HEK293 (cell line): ENCODE measurements at regions not wholly inside any gene's neighbourhood (a gene's known extent, or its start where the extent isn't known, plus 50 kb on each side); places are given as distances from the start of the nearest gene placed in this dataset.

ENCODE experiments used
- YY1 ChIP-seq: fragments of 450-650 bp; formaldehyde crosslinking; IDR thresholded peaks from 2 replicates; pipeline ENCODE4 v1.5.1; 2018; ENCODE audit warnings: missing biosample characterization, missing genetic modification characterization
- ZNF121 ChIP-seq: fragments of 450-650 bp; formaldehyde crosslinking; IDR thresholded peaks from 2 replicates; pipeline ENCODE4 v1.5.1; 2016; ENCODE audit warnings: missing biosample characterization, missing genetic modification characterization
- ZNF404 ChIP-seq: fragments of 450-650 bp; formaldehyde crosslinking; IDR thresholded peaks from 2 replicates; pipeline ENCODE4 v1.5.1; 2017; ENCODE audit warnings: missing biosample characterization, missing genetic modification characterization
- TF ChIP-seq, protein P1 (sequence below): fragments of 450-650 bp; formaldehyde crosslinking; IDR thresholded peaks from 2 replicates; pipeline ENCODE4 v1.5.1; 2016; ENCODE audit warnings: missing biosample characterization, missing genetic modification characterization

DNA sequence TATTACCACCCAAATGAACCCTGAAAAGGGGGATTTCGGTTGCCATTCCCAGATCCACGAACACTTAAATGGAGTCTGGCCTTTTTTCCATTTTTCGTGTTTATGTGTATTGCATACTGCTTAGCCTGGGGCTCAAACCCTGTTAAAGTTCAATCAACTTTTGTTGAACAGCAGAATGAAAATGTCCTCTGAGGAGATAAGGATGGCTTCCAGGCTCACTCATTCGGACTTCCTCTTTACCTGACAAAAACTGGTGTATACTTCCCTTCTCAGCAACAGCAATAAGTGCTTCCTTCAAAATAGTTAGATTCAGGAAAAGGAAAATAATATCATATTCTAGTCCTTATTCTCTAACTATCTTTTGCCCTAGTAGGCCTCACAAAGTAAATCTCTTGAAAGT, 61.1 kb upstream of the ARID5B start:
- TF ChIP-seq, protein P1, sequence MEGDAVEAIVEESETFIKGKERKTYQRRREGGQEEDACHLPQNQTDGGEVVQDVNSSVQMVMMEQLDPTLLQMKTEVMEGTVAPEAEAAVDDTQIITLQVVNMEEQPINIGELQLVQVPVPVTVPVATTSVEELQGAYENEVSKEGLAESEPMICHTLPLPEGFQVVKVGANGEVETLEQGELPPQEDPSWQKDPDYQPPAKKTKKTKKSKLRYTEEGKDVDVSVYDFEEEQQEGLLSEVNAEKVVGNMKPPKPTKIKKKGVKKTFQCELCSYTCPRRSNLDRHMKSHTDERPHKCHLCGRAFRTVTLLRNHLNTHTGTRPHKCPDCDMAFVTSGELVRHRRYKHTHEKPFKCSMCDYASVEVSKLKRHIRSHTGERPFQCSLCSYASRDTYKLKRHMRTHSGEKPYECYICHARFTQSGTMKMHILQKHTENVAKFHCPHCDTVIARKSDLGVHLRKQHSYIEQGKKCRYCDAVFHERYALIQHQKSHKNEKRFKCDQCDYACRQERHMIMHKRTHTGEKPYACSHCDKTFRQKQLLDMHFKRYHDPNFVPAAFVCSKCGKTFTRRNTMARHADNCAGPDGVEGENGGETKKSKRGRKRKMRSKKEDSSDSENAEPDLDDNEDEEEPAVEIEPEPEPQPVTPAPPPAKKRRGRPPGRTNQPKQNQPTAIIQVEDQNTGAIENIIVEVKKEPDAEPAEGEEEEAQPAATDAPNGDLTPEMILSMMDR, result no peak
- TF ChIP-seq YY1 (tag by site-specific recombination), result no peak
- TF ChIP-seq ZNF121, result no peak
- TF ChIP-seq ZNF404 (tag by site-specific recombination), result no peak
